ENCODE measurements at regions not wholly inside any gene's neighbourhood (a gene's known extent, or its start where the extent isn't known, plus 50 kb on each side); places are given as distances from the start of the nearest gene placed in this dataset.
"Not testable (repeated sequence)": the region's sequence is repeated elsewhere in the genome, so short reads cannot be mapped to it uniquely, and the experiment has no call there.

GRCh38 chr2:90295036-90295750 is 1603.7 kb downstream of the RPIA start:
- TF ChIP-seq, protein P1, sequence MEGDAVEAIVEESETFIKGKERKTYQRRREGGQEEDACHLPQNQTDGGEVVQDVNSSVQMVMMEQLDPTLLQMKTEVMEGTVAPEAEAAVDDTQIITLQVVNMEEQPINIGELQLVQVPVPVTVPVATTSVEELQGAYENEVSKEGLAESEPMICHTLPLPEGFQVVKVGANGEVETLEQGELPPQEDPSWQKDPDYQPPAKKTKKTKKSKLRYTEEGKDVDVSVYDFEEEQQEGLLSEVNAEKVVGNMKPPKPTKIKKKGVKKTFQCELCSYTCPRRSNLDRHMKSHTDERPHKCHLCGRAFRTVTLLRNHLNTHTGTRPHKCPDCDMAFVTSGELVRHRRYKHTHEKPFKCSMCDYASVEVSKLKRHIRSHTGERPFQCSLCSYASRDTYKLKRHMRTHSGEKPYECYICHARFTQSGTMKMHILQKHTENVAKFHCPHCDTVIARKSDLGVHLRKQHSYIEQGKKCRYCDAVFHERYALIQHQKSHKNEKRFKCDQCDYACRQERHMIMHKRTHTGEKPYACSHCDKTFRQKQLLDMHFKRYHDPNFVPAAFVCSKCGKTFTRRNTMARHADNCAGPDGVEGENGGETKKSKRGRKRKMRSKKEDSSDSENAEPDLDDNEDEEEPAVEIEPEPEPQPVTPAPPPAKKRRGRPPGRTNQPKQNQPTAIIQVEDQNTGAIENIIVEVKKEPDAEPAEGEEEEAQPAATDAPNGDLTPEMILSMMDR (optimal IDR thresholded peaks at IDR 0.05 in 1 of 3, IDR thresholded peaks at IDR 0.05 in 1 of 3, conservative IDR thresholded peaks at IDR 0.05 in 1 of 3; ENCODE audit: extremely low read depth in 1 of 3, insufficient read depth in 2 of 3, low read length in 3 of 3): not testable (repeated sequence)
- TF ChIP-seq EZH2 (IDR thresholded peaks at IDR 0.05; ENCODE audit: low read length): not testable (repeated sequence)

Data from keratinocyte (primary cell).